HFFc6 (cell line): ENCODE measurements at regions not wholly inside any gene's neighbourhood (a gene's known extent, or its start where the extent isn't known, plus 50 kb on each side); places are given as distances from the start of the nearest gene placed in this dataset.
A peak's percentile ranks its signal among the peaks of the same experiment; 100 is the strongest.

ENCODE experiments used
- DNase-seq: peaks from one replicate; pipeline ENCODE4 v3.0.0-alpha.2; 2018
- H3K27ac Mint-ChIP-seq: 2 replicates; pipeline ENCODE4 v1.8.0; 2020; ENCODE audit warnings: mild to moderate bottlenecking, mixed read lengths
- H3K27me3 Mint-ChIP-seq: 2 replicates; pipeline ENCODE4 v1.8.0; 2021; ENCODE audit warnings: mild to moderate bottlenecking, moderate library complexity, mixed read lengths; ENCODE audit not compliant: insufficient read depth
- H3K36me3 Mint-ChIP-seq: 2 replicates; pipeline ENCODE4 v1.8.0; 2021; ENCODE audit warnings: low read depth, mixed read lengths
- H3K4me1 Mint-ChIP-seq: 2 replicates; pipeline ENCODE4 v1.8.0; 2020; ENCODE audit warnings: low read depth, mixed read lengths
- H3K4me3 Mint-ChIP-seq: 2 replicates; pipeline ENCODE4 v1.8.0; 2020; ENCODE audit warnings: mild to moderate bottlenecking, moderate library complexity, mixed read lengths
- H3K9me3 Mint-ChIP-seq: 2 replicates; pipeline ENCODE4 v1.8.0; 2020; ENCODE audit warnings: mild to moderate bottlenecking, mixed read lengths
- TF ChIP-seq, protein P1 (sequence below): fragments of 200-600 bp; sonication (generic); IDR thresholded peaks from 2 replicates; pipeline ENCODE4 v1.5.0; 2021; ENCODE audit warnings: antibody characterized with exemption, mild to moderate bottlenecking

DNA sequence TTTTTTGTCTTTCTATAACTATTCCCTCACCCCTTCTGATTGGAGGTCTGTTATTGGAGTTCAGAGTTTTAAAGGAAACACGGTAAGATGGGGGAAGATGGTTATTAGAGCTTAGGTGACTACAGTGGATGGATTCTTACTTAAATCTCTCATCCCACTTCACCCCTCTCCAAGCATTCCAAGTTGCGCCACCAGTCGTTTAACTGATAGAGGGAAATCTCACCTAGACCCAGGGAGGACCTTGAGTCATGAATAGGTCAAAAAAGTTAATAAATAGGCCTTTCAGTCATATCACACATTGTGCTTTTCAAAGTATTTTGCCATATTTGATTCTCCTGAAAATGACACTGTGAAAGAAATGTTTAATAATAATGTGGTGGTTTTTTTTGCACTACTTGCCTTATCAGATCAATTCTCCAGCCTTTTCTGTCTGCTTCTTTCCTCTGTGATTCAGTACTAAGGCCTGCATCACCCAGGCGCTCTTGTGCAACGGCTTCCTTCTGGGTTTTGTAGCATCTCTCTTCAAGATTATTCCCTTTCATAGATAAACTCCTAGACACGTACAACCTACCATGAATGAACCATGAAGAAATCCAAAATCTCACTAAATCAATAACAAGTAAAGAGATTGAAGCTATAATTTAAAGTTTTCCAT is 100.4 kb upstream of the TGFBR2 start:
- no peak overlapping the region for H3K4me3 Mint-ChIP-seq

DNA sequence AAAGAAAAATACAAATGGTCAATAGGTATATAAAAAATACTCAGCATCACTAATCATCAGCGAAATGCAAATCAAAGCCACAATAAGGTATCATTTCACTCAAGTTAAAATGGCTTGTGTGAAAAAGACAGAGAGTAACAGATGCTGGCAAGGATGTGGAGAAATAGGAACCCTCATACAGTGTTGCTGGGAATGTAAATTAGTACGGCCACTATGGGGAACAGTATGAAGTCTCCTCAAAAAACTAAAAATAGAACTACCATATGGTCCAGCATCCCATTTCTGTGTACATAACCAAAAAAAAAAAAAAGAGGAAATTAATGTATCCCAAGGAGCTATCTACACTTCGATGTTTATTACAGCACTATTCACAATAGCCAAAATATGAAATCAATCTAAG is 98.1 kb upstream of the TGFBR2 start:
- peaks cover 56% of the 10 kb centered on the region for H3K4me1 Mint-ChIP-seq

More for the DNA sequence above, 100.4 kb upstream of the TGFBR2 start:
- DNase-seq = peak; percentile 18
- Mint-ChIP-seq H3K9me3 (no peaks in the 10 kb centered on the region), H3K27ac (no peak overlapping the region), H3K4me1 (peaks cover 57% of the 10 kb centered on the region), H3K27me3 (no peaks in the 10 kb centered on the region), H3K36me3 (peaks cover 5% of the 10 kb centered on the region)
- TF ChIP-seq, protein P1, sequence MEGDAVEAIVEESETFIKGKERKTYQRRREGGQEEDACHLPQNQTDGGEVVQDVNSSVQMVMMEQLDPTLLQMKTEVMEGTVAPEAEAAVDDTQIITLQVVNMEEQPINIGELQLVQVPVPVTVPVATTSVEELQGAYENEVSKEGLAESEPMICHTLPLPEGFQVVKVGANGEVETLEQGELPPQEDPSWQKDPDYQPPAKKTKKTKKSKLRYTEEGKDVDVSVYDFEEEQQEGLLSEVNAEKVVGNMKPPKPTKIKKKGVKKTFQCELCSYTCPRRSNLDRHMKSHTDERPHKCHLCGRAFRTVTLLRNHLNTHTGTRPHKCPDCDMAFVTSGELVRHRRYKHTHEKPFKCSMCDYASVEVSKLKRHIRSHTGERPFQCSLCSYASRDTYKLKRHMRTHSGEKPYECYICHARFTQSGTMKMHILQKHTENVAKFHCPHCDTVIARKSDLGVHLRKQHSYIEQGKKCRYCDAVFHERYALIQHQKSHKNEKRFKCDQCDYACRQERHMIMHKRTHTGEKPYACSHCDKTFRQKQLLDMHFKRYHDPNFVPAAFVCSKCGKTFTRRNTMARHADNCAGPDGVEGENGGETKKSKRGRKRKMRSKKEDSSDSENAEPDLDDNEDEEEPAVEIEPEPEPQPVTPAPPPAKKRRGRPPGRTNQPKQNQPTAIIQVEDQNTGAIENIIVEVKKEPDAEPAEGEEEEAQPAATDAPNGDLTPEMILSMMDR = no peak

DNA sequence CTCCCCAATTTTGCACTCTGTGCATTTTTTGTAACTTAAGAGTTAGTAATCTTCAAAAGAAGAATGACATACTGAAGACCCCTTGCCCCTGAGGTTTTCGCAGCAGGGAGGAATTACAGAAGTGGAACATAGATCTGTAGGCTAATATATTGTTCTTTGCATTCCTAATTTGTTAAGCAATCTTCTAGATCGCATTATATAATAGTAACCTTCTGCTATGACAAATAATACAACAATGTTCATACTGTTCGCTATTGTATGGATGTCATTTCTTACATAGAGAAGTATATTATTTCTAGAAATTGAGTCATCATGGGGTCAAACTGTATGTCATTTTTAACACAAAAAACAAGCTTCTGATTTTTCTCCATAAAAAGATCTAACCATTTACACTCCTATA is 95.8 kb upstream of the TGFBR2 start:
- Mint-ChIP-seq H3K4me3 (no peak overlapping the region), H3K9me3 (no peaks in the 10 kb centered on the region), H3K27me3 (peaks cover 2% of the 10 kb centered on the region; the same call in 1 of the 2 replicates), H3K27ac (peak overlapping the region; percentile 25; the same call in 1 of the 2 replicates), H3K4me1 (peaks cover 45% of the 10 kb centered on the region), H3K36me3 (peaks cover 4% of the 10 kb centered on the region)
- no peak for DNase-seq
- TF ChIP-seq, protein P1 = no peak

More for the DNA sequence above, 98.1 kb upstream of the TGFBR2 start:
- no peaks in the 10 kb centered on the region for H3K27me3 Mint-ChIP-seq
- no peak for DNase-seq
- H3K27ac Mint-ChIP-seq = no peak overlapping the region
- TF ChIP-seq, protein P1 = no peak
- H3K9me3 Mint-ChIP-seq = no peaks in the 10 kb centered on the region
- H3K36me3 Mint-ChIP-seq = peaks cover 4% of the 10 kb centered on the region; the same call in 1 of the 2 replicates
- H3K4me3 Mint-ChIP-seq = no peak overlapping the region

DNA sequence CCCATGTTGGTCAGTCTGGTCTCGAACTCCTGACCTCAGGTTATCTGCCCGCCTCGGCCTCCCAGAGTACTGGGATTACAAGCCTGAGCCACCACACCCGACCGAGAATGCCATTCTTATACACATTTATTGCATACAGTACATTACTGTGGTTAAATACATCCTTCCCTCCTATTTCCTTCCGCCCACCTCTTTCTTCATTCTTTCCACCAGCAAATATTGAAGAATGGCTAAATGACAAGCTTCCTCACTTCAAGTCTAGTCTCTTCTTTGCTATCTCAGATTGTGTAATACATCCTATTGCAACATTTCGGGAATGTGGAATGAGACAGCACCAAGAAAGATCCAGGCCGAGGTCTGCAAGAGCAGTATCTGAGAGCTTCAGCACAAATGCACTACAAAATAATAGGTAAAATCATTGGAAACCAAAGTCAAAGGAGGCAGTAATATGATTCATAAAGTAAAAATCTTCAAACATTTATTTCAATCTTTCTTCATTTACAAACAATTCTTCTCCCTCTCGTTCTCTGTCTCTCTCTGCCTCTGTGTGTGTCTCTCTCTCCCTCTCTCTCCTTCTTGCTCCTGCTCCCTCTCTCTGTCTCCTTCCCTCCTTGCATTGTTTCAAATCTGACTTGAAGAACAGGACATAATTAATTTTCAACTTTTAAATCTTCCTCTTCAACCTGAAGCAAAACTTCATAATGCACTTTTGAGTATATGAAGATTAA is 94.7 kb upstream of the TGFBR2 start:
- Mint-ChIP-seq H3K4me3 (peak overlapping the region; percentile 44), H3K4me1 (peaks cover 42% of the 10 kb centered on the region), H3K36me3 (no peaks in the 10 kb centered on the region; the same call in 1 of the 2 replicates), H3K27me3 (peaks cover 2% of the 10 kb centered on the region; the same call in 1 of the 2 replicates), H3K9me3 (no peaks in the 10 kb centered on the region), H3K27ac (peak overlapping the region; percentile 76)
- TF ChIP-seq, protein P1 = no peak
- DNase-seq = peak; percentile 95

DNA sequence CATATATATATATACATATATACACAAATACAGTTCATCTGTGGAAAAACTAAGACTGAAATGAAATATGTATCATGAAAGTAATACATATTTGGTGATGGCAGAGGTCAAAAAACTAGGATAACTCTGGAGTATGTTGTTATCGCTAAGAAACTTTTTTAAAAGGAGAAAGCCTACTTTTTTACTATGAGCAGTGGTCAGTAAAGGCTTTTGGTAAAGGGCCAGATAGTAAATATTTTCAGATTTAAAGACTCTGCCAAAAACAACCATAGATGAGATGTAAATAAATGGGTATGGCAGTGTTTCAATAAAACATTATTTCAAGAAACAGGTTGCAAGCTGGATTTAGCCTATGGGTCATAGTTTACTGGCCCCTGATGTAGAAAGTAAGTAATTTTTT is 93.8 kb upstream of the TGFBR2 start:
- H3K9me3 Mint-ChIP-seq = no peaks in the 10 kb centered on the region
- H3K27me3 Mint-ChIP-seq = peaks cover 2% of the 10 kb centered on the region; the same call in 1 of the 2 replicates
- no peak overlapping the region for H3K27ac Mint-ChIP-seq
- H3K4me1 Mint-ChIP-seq = peaks cover 42% of the 10 kb centered on the region
- no peaks in the 10 kb centered on the region; the same call in 1 of the 2 replicates for H3K36me3 Mint-ChIP-seq
- no peak for DNase-seq
- H3K4me3 Mint-ChIP-seq = no peak overlapping the region
- TF ChIP-seq, protein P1 = no peak
